HEK293 (cell line): ENCODE measurements at regions not wholly inside any gene's neighbourhood (a gene's known extent, or its start where the extent isn't known, plus 50 kb on each side); places are given as distances from the start of the nearest gene placed in this dataset.

ENCODE experiments used
- CTCF ChIA-PET: fragments of 350-600 bp; formaldehyde crosslinking; extraction: SDS; loops from one replicate; lab custom pipeline; 2021; ENCODE audit warnings: antibody characterized with exemption; lab: Yijun Ruan, JAX
- POLR2A ChIA-PET: fragments of 300-600 bp; formaldehyde crosslinking; extraction: SDS; loops from one replicate; lab custom pipeline; 2020; ENCODE audit warnings: antibody characterized with exemption, inconsistent platforms; lab: Yijun Ruan, JAX
- H3K27ac ChIP-seq: fragments of 200-500 bp; sonication (Bioruptor generic); 2 replicates; pipeline ENCODE4 v1.5.1; 2014; ENCODE audit warnings: low read depth, low read length, control low read depth, inconsistent platforms; ENCODE audit errors: extremely low read depth
- H3K36me3 ChIP-seq, 2 experiments: fragments of 200-500 bp in 1 of 2; sonication (Bioruptor generic) in 1 of 2; 1 replicate in 1 of 2; 2 replicates in 1 of 2; pipeline ENCODE4 v1.5.1; 2014 to 2017; ENCODE audit warnings: inconsistent platforms in 2 of 2, low read length in 2 of 2; ENCODE audit not compliant: control insufficient read depth in 2 of 2, insufficient read depth in 1 of 2
- H3K4me1 ChIP-seq: fragments of 200-500 bp; sonication (Bioruptor generic); 2 replicates; pipeline ENCODE4 v1.5.1; 2014; ENCODE audit warnings: mild to moderate bottlenecking, low read length, inconsistent platforms; ENCODE audit not compliant: control insufficient read depth, insufficient read depth
- H3K4me3 ChIP-seq: 2 replicates; pipeline ENCODE4 v1.5.1; 2011; ENCODE audit warnings: low read depth, mild to moderate bottlenecking, control low read depth, low read length, moderate library complexity
- H3K9me3 ChIP-seq: fragments of 200-500 bp; sonication (Bioruptor generic); 2 replicates; pipeline ENCODE4 v1.5.1; 2014; ENCODE audit warnings: low read depth, low read length, inconsistent platforms; ENCODE audit not compliant: control insufficient read depth, insufficient read depth
- EGR2 ChIP-seq: fragments of 450-650 bp; formaldehyde crosslinking; IDR thresholded peaks from 2 replicates; pipeline ENCODE4 v1.5.1; 2016; ENCODE audit warnings: low read depth, missing biosample characterization, missing genetic modification characterization
- HOXA7 ChIP-seq: sonication (generic); formaldehyde crosslinking; IDR thresholded peaks from 2 replicates; pipeline ENCODE4 v1.8.1; 2022; ENCODE audit warnings: missing genetic modification reagents, borderline replicate concordance
- HOXD13 ChIP-seq: sonication (generic); formaldehyde crosslinking; IDR thresholded peaks from 2 replicates; pipeline ENCODE4 v1.8.0; 2022; ENCODE audit warnings: missing genetic modification reagents, borderline replicate concordance
- KLF16 ChIP-seq: fragments of 450-650 bp; formaldehyde crosslinking; IDR thresholded peaks from 2 replicates; pipeline ENCODE4 v1.5.1; 2017; ENCODE audit warnings: missing biosample characterization, missing genetic modification characterization
- KLF7 ChIP-seq: fragments of 450-650 bp; formaldehyde crosslinking; IDR thresholded peaks from 2 replicates; pipeline ENCODE4 v1.5.1; 2016; ENCODE audit warnings: missing biosample characterization, missing genetic modification characterization, borderline replicate concordance
- OSR2 ChIP-seq: fragments of 450-650 bp; formaldehyde crosslinking; IDR thresholded peaks from 2 replicates; pipeline ENCODE4 v1.5.1; 2016; ENCODE audit warnings: missing biosample characterization, missing genetic modification characterization
- REPIN1 ChIP-seq: fragments of 450-650 bp; formaldehyde crosslinking; IDR thresholded peaks from 2 replicates; pipeline ENCODE4 v1.5.1; 2017; ENCODE audit warnings: missing biosample characterization, missing genetic modification characterization, low read depth
- SP2 ChIP-seq: fragments of 450-650 bp; formaldehyde crosslinking; IDR thresholded peaks from 2 replicates; pipeline ENCODE4 v1.5.1; 2016; ENCODE audit warnings: missing biosample characterization, missing genetic modification characterization
- ZEB2 ChIP-seq: fragments of 450-650 bp; formaldehyde crosslinking; IDR thresholded peaks from 2 replicates; pipeline ENCODE4 v1.5.1; 2016; ENCODE audit warnings: missing biosample characterization, missing genetic modification characterization
- ZNF114 ChIP-seq: fragments of 450-650 bp; formaldehyde crosslinking; IDR thresholded peaks from 2 replicates; pipeline ENCODE4 v1.5.0; 2017; ENCODE audit warnings: missing biosample characterization, missing genetic modification characterization
- ZNF121 ChIP-seq: fragments of 450-650 bp; formaldehyde crosslinking; IDR thresholded peaks from 2 replicates; pipeline ENCODE4 v1.5.1; 2016; ENCODE audit warnings: missing biosample characterization, missing genetic modification characterization
- ZNF248 ChIP-seq: fragments of 450-650 bp; formaldehyde crosslinking; IDR thresholded peaks from 2 replicates; pipeline ENCODE4 v1.5.1; 2017; ENCODE audit warnings: missing biosample characterization, missing genetic modification characterization
- ZNF501 ChIP-seq: fragments of 450-650 bp; formaldehyde crosslinking; IDR thresholded peaks from 2 replicates; pipeline ENCODE4 v1.5.1; 2016; ENCODE audit warnings: missing biosample characterization, missing genetic modification characterization
- ZNF514 ChIP-seq: fragments of 450-650 bp; formaldehyde crosslinking; IDR thresholded peaks from 2 replicates; pipeline ENCODE4 v1.5.1; 2016; ENCODE audit warnings: missing biosample characterization, missing genetic modification characterization
- ZNF600 ChIP-seq: fragments of 450-650 bp; formaldehyde crosslinking; IDR thresholded peaks from 2 replicates; pipeline ENCODE4 v1.5.1; 2016; ENCODE audit warnings: missing biosample characterization, missing genetic modification characterization
- ZNF626 ChIP-seq: fragments of 450-650 bp; sonication (Bioruptor Pico); formaldehyde crosslinking; IDR thresholded peaks from 2 replicates; pipeline ENCODE4 v1.5.1; 2018; ENCODE audit warnings: missing biosample characterization, missing genetic modification characterization, inconsistent platforms
- ZNF654 ChIP-seq: fragments of 450-650 bp; formaldehyde crosslinking; IDR thresholded peaks from 2 replicates; pipeline ENCODE4 v1.5.1; 2016; ENCODE audit warnings: low read depth, missing biosample characterization, missing genetic modification characterization
- ZNF664 ChIP-seq: fragments of 450-650 bp; formaldehyde crosslinking; IDR thresholded peaks from 2 replicates; pipeline ENCODE4 v1.5.1; 2016; ENCODE audit warnings: missing biosample characterization, missing genetic modification characterization
- TF ChIP-seq, protein P1 (sequence below): fragments of 450-650 bp; formaldehyde crosslinking; IDR thresholded peaks from 2 replicates; pipeline ENCODE4 v1.5.1; 2016; ENCODE audit warnings: missing biosample characterization, missing genetic modification characterization, borderline replicate concordance
- TF ChIP-seq, protein P2 (sequence below): IDR thresholded peaks from 2 replicates; pipeline ENCODE4 v1.6.1; 2011; ENCODE audit warnings: mild to moderate bottlenecking, low read depth, low read length, borderline replicate concordance
- TF ChIP-seq, protein P3 (sequence below): fragments of 450-650 bp; formaldehyde crosslinking; IDR thresholded peaks from 2 replicates; pipeline ENCODE4 v1.5.0; 2017; ENCODE audit warnings: missing biosample characterization, missing genetic modification characterization, borderline replicate concordance
- TF ChIP-seq, protein P4 (sequence below): fragments of 450-650 bp; formaldehyde crosslinking; IDR thresholded peaks from 2 replicates; pipeline ENCODE4 v1.5.1; 2017; ENCODE audit warnings: missing biosample characterization, missing genetic modification characterization
- TF ChIP-seq, protein P5 (sequence below): fragments of 450-650 bp; formaldehyde crosslinking; IDR thresholded peaks from 2 replicates; pipeline ENCODE4 v1.5.1; 2016; ENCODE audit warnings: missing biosample characterization, missing genetic modification characterization
- TF ChIP-seq, protein P6 (sequence below): fragments of 450-650 bp; formaldehyde crosslinking; IDR thresholded peaks from 2 replicates; pipeline ENCODE4 v1.5.1; 2017; ENCODE audit warnings: missing biosample characterization, missing genetic modification characterization

DNA sequence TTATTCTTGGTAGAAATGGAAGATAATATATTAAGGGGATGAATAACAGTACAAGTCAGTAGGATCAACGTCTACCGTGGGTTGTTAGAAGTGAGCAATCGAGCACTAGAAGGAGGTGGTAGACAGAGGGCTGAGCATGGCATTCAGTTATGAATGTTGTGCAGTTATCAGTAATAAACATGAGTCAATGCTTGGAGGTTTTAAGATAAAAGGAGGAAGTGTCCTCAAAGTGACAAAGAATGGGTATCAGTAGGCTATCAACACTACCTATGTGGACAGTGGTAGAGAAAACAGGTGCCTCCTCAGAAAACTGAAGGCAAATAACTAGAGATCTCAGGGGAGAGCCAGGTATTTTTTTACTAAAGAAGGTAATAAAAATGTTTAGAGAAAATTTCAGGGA lies 1607.0 kb downstream of the PCDH9 start:
- Histone ChIP-seq H3K4me3 (no peak overlapping the region), H3K36me3 (no peaks in the 10 kb centered on the region), H3K9me3 (no peaks in the 10 kb centered on the region), H3K4me1 (no peaks in the 10 kb centered on the region), H3K27ac (no peak overlapping the region)
- POLR2A ChIA-PET: no interaction called here
- CTCF ChIA-PET: no interaction called here
- TF ChIP-seq OSR2 (tag by site-specific recombination) (no peak), ZNF114 (tag by site-specific recombination) (no peak), ZNF664 (tag by site-specific recombination) (no peak), ZNF121 (no peak), ZNF501 (tag by site-specific recombination) (no peak), EGR2 (no peak)
- TF ChIP-seq, protein P1, sequence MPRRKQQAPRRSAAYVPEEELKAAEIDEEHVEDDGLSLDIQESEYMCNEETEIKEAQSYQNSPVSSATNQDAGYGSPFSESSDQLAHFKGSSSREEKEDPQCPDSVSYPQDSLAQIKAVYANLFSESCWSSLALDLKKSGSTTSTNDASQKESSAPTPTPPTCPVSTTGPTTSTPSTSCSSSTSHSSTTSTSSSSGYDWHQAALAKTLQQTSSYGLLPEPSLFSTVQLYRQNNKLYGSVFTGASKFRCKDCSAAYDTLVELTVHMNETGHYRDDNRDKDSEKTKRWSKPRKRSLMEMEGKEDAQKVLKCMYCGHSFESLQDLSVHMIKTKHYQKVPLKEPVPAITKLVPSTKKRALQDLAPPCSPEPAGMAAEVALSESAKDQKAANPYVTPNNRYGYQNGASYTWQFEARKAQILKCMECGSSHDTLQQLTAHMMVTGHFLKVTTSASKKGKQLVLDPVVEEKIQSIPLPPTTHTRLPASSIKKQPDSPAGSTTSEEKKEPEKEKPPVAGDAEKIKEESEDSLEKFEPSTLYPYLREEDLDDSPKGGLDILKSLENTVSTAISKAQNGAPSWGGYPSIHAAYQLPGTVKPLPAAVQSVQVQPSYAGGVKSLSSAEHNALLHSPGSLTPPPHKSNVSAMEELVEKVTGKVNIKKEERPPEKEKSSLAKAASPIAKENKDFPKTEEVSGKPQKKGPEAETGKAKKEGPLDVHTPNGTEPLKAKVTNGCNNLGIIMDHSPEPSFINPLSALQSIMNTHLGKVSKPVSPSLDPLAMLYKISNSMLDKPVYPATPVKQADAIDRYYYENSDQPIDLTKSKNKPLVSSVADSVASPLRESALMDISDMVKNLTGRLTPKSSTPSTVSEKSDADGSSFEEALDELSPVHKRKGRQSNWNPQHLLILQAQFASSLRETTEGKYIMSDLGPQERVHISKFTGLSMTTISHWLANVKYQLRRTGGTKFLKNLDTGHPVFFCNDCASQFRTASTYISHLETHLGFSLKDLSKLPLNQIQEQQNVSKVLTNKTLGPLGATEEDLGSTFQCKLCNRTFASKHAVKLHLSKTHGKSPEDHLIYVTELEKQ (tag by site-specific recombination): no peak
- TF ChIP-seq, protein P2, sequence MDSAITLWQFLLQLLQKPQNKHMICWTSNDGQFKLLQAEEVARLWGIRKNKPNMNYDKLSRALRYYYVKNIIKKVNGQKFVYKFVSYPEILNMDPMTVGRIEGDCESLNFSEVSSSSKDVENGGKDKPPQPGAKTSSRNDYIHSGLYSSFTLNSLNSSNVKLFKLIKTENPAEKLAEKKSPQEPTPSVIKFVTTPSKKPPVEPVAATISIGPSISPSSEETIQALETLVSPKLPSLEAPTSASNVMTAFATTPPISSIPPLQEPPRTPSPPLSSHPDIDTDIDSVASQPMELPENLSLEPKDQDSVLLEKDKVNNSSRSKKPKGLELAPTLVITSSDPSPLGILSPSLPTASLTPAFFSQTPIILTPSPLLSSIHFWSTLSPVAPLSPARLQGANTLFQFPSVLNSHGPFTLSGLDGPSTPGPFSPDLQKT: no peak

DNA sequence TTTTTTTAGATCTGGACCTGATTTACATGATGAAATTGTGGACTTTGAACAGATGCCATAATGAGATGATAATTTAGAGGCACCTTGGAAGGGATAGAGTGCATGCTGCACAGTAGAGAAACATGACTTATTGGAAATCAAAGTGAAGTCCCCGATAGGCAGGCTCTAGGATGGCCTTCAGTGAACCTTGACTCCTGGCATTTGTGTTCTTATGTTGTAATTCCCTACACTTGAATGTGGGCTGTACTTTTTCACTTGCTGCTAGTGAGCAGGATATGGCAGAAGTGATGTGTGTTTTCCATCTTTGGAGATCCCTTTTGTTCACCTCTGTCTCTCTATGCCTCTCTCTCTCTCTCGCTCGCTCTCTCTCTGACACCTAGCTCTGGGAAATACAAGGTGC lies 1614.6 kb downstream of the PCDH9 start:
- Histone ChIP-seq H3K4me1 (no peaks in the 10 kb centered on the region), H3K9me3 (no peaks in the 10 kb centered on the region), H3K4me3 (no peak overlapping the region), H3K36me3 (no peaks in the 10 kb centered on the region), H3K27ac (no peak overlapping the region)
- POLR2A ChIA-PET: no interaction called here
- CTCF ChIA-PET: no interaction called here
- TF ChIP-seq REPIN1 (no peak), ZEB2 (tag by site-specific recombination) (no peak), ZNF514 (tag by site-specific recombination) (no peak), HOXD13 (CRISPR knock-in tag) (no peak), ZNF654 (tag by site-specific recombination) (no peak), ZNF501 (tag by site-specific recombination) (no peak), ZNF626 (no peak), ZNF248 (tag by site-specific recombination) (no peak), KLF16 (tag by site-specific recombination) (no peak), HOXA7 (CRISPR knock-in tag) (no peak), SP2 (tag by site-specific recombination) (no peak), ZNF600 (tag by site-specific recombination) (no peak), KLF7 (tag by site-specific recombination) (no peak)
- TF ChIP-seq, protein P3, sequence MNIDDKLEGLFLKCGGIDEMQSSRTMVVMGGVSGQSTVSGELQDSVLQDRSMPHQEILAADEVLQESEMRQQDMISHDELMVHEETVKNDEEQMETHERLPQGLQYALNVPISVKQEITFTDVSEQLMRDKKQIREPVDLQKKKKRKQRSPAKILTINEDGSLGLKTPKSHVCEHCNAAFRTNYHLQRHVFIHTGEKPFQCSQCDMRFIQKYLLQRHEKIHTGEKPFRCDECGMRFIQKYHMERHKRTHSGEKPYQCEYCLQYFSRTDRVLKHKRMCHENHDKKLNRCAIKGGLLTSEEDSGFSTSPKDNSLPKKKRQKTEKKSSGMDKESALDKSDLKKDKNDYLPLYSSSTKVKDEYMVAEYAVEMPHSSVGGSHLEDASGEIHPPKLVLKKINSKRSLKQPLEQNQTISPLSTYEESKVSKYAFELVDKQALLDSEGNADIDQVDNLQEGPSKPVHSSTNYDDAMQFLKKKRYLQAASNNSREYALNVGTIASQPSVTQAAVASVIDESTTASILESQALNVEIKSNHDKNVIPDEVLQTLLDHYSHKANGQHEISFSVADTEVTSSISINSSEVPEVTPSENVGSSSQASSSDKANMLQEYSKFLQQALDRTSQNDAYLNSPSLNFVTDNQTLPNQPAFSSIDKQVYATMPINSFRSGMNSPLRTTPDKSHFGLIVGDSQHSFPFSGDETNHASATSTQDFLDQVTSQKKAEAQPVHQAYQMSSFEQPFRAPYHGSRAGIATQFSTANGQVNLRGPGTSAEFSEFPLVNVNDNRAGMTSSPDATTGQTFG (tag by site-specific recombination): no peak
- TF ChIP-seq, protein P4, sequence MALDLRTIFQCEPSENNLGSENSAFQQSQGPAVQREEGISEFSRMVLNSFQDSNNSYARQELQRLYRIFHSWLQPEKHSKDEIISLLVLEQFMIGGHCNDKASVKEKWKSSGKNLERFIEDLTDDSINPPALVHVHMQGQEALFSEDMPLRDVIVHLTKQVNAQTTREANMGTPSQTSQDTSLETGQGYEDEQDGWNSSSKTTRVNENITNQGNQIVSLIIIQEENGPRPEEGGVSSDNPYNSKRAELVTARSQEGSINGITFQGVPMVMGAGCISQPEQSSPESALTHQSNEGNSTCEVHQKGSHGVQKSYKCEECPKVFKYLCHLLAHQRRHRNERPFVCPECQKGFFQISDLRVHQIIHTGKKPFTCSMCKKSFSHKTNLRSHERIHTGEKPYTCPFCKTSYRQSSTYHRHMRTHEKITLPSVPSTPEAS (tag by site-specific recombination): no peak
- TF ChIP-seq, protein P5, sequence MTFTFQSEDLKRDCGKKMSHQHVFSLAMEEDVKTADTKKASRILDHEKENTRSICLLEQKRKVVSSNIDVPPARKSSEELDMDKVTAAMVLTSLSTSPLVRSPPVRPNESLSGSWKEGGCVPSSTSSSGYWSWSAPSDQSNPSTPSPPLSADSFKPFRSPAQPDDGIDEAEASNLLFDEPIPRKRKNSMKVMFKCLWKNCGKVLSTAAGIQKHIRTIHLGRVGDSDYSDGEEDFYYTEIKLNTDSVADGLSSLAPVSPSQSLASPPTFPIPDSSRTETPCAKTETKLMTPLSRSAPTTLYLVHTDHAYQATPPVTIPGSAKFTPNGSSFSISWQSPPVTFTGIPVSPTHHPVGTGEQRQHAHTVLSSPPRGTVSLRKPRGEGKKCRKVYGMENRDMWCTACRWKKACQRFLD (tag by site-specific recombination): no peak
- TF ChIP-seq, protein P6, sequence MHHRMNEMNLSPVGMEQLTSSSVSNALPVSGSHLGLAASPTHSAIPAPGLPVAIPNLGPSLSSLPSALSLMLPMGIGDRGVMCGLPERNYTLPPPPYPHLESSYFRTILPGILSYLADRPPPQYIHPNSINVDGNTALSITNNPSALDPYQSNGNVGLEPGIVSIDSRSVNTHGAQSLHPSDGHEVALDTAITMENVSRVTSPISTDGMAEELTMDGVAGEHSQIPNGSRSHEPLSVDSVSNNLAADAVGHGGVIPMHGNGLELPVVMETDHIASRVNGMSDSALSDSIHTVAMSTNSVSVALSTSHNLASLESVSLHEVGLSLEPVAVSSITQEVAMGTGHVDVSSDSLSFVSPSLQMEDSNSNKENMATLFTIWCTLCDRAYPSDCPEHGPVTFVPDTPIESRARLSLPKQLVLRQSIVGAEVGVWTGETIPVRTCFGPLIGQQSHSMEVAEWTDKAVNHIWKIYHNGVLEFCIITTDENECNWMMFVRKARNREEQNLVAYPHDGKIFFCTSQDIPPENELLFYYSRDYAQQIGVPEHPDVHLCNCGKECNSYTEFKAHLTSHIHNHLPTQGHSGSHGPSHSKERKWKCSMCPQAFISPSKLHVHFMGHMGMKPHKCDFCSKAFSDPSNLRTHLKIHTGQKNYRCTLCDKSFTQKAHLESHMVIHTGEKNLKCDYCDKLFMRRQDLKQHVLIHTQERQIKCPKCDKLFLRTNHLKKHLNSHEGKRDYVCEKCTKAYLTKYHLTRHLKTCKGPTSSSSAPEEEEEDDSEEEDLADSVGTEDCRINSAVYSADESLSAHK (tag by site-specific recombination): no peak
